Skeletal muscle satellite cell (primary cell): ENCODE measurements at regions not wholly inside any gene's neighbourhood (a gene's known extent, or its start where the extent isn't known, plus 50 kb on each side); places are given as distances from the start of the nearest gene placed in this dataset.

ENCODE experiments used
- H3K27me3 ChIP-seq: 2 replicates; pipeline ENCODE4 v1.7.0; 2013; ENCODE audit warnings: low read length; ENCODE audit not compliant: control insufficient read depth, insufficient read depth
- H3K36me3 ChIP-seq: 2 replicates; pipeline ENCODE4 v1.7.0; 2013; ENCODE audit warnings: mild to moderate bottlenecking, control low read depth, low read length; ENCODE audit not compliant: insufficient read depth
- H3K4me1 ChIP-seq: 2 replicates; pipeline ENCODE4 v1.7.0; 2013; ENCODE audit warnings: low read length; ENCODE audit not compliant: control insufficient read depth, insufficient read depth
- H3K4me2 ChIP-seq: 2 replicates; pipeline ENCODE4 v1.7.0; 2013; ENCODE audit warnings: mild to moderate bottlenecking, low read length
- H3K4me3 ChIP-seq: 2 replicates; pipeline ENCODE4 v1.7.0; 2013; ENCODE audit warnings: low read length
- H3K9ac ChIP-seq: 2 replicates; pipeline ENCODE4 v1.7.0; 2013; ENCODE audit warnings: mild to moderate bottlenecking, low read depth, low read length, moderate library complexity
- H3K9me3 ChIP-seq: replicated peaks from 2 replicates; pipeline ENCODE4 v1.7.0; 2013; ENCODE audit warnings: mild to moderate bottlenecking, control low read depth, low read length

- H3K4me3 ChIP-seq: peak overlapping the region; percentile 4
- no peaks in the 10 kb centered on the region for H3K27me3 ChIP-seq
- H3K4me2 ChIP-seq: peak overlapping the region; percentile 22
- no peaks in the 10 kb centered on the region for H3K9me3 ChIP-seq
- H3K9ac ChIP-seq: peak overlapping the region; percentile 10
- H3K36me3 ChIP-seq: no peaks in the 10 kb centered on the region
- peaks cover 46% of the 10 kb centered on the region for H3K4me1 ChIP-seq
Observed at GRCh38 chr15:62402687-62403086, 237.6 kb upstream of the C2CD4B start.

GRCh38 chr15:62403164-62403809 is 238.2 kb upstream of the C2CD4B start:
- no peaks in the 10 kb centered on the region for H3K36me3 ChIP-seq
- H3K9ac ChIP-seq: no peak overlapping the region
- no peak overlapping the region for H3K4me3 ChIP-seq
- H3K27me3 ChIP-seq: no peaks in the 10 kb centered on the region
- no peaks in the 10 kb centered on the region for H3K9me3 ChIP-seq
- H3K4me1 ChIP-seq: peaks cover 46% of the 10 kb centered on the region
- peak overlapping the region; percentile 22 for H3K4me2 ChIP-seq

- no peak overlapping the region for H3K9ac ChIP-seq
- H3K36me3 ChIP-seq: no peaks in the 10 kb centered on the region
- H3K9me3 ChIP-seq: no peaks in the 10 kb centered on the region
- no peak overlapping the region for H3K4me2 ChIP-seq
- no peak overlapping the region for H3K4me3 ChIP-seq
- peaks cover 46% of the 10 kb centered on the region for H3K4me1 ChIP-seq
- no peaks in the 10 kb centered on the region for H3K27me3 ChIP-seq
Observed at GRCh38 chr15:62404194-62404985, 239.3 kb upstream of the C2CD4B start.

- Histone ChIP-seq H3K4me1 (peaks cover 46% of the 10 kb centered on the region), H3K4me3 (no peak overlapping the region), H3K36me3 (no peaks in the 10 kb centered on the region), H3K4me2 (no peak overlapping the region), H3K27me3 (no peaks in the 10 kb centered on the region), H3K9me3 (no peaks in the 10 kb centered on the region), H3K9ac (no peak overlapping the region)
Observed at GRCh38 chr15:62406305-62406891, 241.3 kb upstream of the C2CD4B start.

GRCh38 chr15:62407216-62407615 is 242.1 kb upstream of the C2CD4B start:
- peaks cover 43% of the 10 kb centered on the region for H3K4me1 ChIP-seq
- H3K4me3 ChIP-seq: peak overlapping the region; percentile 35
- no peak overlapping the region for H3K9ac ChIP-seq
- H3K27me3 ChIP-seq: no peaks in the 10 kb centered on the region
- H3K36me3 ChIP-seq: no peaks in the 10 kb centered on the region
- H3K9me3 ChIP-seq: no peaks in the 10 kb centered on the region
- peak overlapping the region; percentile 57 for H3K4me2 ChIP-seq

- Histone ChIP-seq H3K4me2 (no peak overlapping the region), H3K9me3 (no peaks in the 10 kb centered on the region), H3K27me3 (no peaks in the 10 kb centered on the region), H3K4me3 (no peak overlapping the region), H3K4me1 (peaks cover 36% of the 10 kb centered on the region), H3K9ac (no peak overlapping the region), H3K36me3 (no peaks in the 10 kb centered on the region)
Observed at GRCh38 chr15:62407962-62408361, 242.9 kb upstream of the C2CD4B start.

- Histone ChIP-seq H3K4me3 (no peak overlapping the region), H3K36me3 (no peaks in the 10 kb centered on the region), H3K9ac (no peak overlapping the region), H3K27me3 (no peaks in the 10 kb centered on the region), H3K4me2 (no peak overlapping the region), H3K9me3 (no peaks in the 10 kb centered on the region), H3K4me1 (peaks cover 28% of the 10 kb centered on the region)
Observed at GRCh38 chr15:62409466-62409865, 244.4 kb upstream of the C2CD4B start.

GRCh38 chr15:62412686-62413085 is 247.6 kb upstream of the C2CD4B start:
- Histone ChIP-seq H3K4me2 (no peak overlapping the region), H3K27me3 (no peaks in the 10 kb centered on the region), H3K4me1 (peaks cover 32% of the 10 kb centered on the region), H3K4me3 (no peak overlapping the region), H3K36me3 (no peaks in the 10 kb centered on the region), H3K9ac (no peak overlapping the region), H3K9me3 (no peaks in the 10 kb centered on the region)

- no peak overlapping the region for H3K4me2 ChIP-seq
- H3K27me3 ChIP-seq: no peaks in the 10 kb centered on the region
- peaks cover 34% of the 10 kb centered on the region for H3K4me1 ChIP-seq
- no peak overlapping the region for H3K9ac ChIP-seq
- no peak overlapping the region for H3K4me3 ChIP-seq
- no peaks in the 10 kb centered on the region for H3K36me3 ChIP-seq
- no peaks in the 10 kb centered on the region for H3K9me3 ChIP-seq
Observed at GRCh38 chr15:62413153-62413552, 248.1 kb upstream of the C2CD4B start.

- Histone ChIP-seq H3K4me1 (peaks cover 34% of the 10 kb centered on the region), H3K4me2 (no peak overlapping the region), H3K36me3 (no peaks in the 10 kb centered on the region), H3K9ac (no peak overlapping the region), H3K9me3 (no peaks in the 10 kb centered on the region), H3K27me3 (no peaks in the 10 kb centered on the region), H3K4me3 (no peak overlapping the region)
Observed at GRCh38 chr15:62413786-62414185, 248.7 kb upstream of the C2CD4B start.

- H3K27me3 ChIP-seq: no peaks in the 10 kb centered on the region
- no peak overlapping the region for H3K9ac ChIP-seq
- H3K4me1 ChIP-seq: peaks cover 34% of the 10 kb centered on the region
- no peak overlapping the region for H3K4me2 ChIP-seq
- H3K36me3 ChIP-seq: no peaks in the 10 kb centered on the region
- no peak overlapping the region for H3K4me3 ChIP-seq
- H3K9me3 ChIP-seq: no peaks in the 10 kb centered on the region
Observed at GRCh38 chr15:62415498-62415897, 250.4 kb upstream of the C2CD4B start.
